ENCODE measurements at regions not wholly inside any gene's neighbourhood (a gene's known extent, or its start where the extent isn't known, plus 50 kb on each side); places are given as distances from the start of the nearest gene placed in this dataset.

DNA sequence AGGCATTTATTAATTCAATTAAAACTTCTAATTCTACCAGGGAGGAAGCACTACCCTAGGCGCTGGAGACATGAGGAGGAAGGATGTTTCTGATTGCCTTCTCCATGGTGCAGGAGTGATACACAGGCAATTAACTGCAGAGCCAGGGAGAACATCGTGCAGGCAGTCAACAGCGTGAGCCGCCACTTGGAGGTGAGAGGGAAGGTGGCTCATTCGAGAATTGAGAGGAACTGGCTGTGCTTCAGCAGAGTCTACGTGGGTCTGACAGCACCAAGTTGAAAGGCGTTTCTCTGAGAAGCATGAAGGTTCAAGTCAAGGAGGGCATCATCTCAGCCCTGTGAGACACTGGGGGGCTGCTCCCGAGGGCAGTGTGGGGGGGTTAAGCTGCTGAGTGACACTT is 388.7 kb upstream of the MYT1L start:
- no peak for DNase-seq (ENCODE audit: low read depth)

DNA sequence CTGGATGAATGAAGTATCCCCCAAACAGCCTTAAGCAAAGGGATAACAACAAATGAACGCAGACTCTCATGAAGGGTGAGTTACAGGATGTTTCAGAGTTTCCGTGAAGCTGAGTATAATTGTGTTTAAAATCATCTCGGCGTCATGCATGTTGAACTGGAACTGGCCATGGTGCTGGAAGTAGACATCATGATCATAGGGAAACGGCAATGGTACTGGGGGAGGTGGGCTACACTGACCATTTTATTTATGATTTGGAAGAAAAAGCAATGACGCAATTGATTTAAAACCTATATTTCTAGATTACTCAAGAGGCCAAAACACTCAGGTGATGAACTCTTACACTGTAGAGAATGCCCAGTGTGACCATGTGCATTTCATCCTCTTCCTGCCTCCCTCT is 387.9 kb upstream of the MYT1L start:
- no peak for DNase-seq (ENCODE audit: low read depth)

GRCh38 chr2:2717406-2717805 is 386.3 kb upstream of the MYT1L start:
- no peak for DNase-seq (ENCODE audit: low read depth)

- no peak for DNase-seq (ENCODE audit: low read depth)
These were observed 385.7 kb upstream of the MYT1L start for GRCh38 chr2:2716771-2717170.

DNA sequence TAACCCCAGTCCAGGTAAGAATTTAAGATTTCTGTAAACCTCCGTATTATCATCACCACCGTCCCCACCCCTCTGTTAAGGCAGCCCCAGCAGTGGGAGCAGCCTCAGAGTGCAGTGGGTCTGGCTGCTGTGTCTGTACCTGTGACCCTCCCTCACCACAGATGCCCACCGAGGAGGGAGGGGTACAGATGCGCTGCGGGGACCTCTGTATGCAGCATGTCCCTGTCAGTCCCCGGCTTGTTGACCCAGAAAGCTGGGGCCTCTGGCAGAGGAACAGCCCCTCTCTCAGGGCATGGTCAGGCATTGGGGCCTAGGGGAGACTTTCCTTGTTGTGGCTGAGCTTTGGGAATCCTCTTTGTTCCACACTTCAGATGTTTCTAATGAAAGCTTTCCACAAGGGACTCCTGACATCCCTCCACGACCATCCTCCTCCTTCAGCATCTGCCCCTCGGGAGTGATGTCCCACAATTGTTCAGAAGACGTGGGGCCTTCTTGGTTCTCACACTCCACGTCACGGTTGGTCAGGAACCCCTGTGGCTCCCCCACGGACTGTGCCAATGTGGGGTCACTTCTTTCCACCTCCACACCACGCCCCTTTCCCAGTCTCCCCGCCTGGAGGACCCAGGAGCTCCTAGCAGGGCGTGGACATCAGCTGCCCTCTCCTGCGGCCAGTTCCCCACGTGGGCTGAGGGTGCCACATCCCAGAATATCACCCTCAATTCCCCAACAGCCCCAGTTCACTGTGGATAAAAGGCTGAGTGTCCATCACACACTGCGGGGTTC is 384.2 kb upstream of the MYT1L start:
- DNase-seq (ENCODE audit: low read depth) = no peak

DNA sequence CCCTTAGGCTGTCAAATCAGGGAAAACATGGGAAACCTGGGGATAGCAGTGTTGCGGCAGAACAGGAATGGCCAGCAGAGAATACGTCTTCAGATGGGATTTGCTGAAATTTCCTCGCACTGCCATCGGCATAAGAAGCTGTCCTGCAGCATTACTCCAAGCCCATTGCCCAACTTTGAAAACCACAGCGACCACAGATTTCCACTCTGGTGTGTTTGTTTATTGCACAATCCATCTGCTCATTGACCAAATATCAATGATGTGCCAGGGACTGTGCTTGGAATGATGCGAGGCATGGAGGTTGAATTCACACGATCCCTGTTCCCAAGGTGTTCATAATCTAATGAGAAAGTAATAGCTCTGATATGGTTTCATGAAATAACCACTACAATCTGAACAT is 383.3 kb upstream of the MYT1L start:
- DNase-seq (ENCODE audit: low read depth) = no peak

GRCh38 chr2:2709431-2709770 is 378.3 kb upstream of the MYT1L start:
- no peak for DNase-seq (ENCODE audit: low read depth)

DNA sequence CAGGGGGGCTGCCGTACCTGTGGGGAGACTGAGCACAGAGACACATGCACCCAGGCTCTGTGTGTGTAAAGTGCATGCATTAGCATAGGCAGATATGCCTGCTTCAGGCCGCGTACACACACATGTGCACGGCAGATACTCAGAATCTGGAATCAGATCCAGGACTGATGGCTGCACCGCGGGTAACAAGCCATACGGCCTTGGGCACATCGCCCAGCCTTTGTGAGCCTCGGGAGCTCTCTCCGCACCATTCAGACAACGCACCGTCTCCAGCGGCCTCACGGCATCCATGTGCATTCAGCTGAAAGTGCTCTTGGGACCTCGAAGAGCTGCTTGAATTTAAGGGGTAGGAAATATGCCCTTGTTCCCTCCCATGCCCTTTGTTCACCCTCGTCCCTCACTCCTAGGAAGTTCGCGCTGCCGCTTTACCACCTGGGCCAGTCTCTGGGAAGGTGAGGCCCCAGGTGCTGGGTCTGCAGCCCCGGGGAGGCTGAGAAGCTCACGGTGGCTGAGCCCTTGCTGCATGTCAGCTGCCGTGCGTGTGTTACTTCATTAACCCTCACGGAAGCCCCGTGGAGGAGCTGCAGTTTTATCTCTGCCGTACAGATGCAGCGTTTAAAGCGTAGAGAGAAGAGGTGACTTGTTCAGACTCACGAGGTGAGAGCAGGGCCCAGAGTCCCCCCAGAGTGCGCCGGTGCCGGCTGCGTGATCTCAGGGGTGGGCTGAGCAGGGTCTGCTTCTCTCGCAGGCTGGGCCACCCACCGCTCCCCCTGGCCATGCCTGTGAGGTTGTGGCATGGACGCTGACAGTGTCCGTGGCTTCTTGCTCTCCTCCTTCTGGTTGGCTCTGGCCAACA is 377.7 kb upstream of the MYT1L start:
- DNase-seq (ENCODE audit: low read depth) = no peak

DNA sequence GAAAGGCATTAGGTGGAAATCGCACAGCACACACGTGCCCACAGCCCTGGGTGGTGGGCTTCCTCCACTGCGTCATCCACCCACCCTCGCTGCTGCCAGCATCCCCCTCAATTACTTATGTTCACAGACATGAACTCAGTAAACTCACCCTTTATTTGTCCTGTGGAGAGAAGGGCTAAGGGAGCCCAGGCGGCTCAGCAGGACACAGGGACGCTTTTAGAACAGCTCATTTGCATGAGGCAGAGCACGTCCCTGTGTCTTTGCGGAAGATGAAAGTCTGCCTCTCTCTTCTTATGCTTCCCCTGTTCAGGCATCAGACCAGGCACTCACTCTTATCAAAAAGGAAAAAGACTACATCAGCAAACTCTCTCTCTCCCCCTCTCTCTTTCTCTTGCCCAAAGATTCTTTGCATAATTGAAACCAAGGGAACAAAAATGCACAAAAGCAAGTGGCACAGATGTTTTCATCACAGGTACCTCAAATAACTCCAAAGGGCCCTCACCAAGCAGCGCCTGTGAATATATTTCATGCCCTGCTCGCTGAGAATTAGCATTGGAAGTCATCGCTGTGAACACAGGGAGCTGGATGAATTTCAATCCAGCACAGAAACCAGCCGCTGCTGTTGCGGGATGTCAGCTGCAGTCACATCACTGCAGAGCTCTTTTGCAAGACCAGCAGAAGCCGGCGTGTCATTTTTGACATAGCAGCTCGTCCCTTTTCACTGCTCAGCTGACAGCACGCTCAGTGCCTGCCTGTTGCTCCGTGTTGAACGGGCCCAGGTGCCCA is 376.3 kb upstream of the MYT1L start:
- no peak for DNase-seq (ENCODE audit: low read depth)

DNA sequence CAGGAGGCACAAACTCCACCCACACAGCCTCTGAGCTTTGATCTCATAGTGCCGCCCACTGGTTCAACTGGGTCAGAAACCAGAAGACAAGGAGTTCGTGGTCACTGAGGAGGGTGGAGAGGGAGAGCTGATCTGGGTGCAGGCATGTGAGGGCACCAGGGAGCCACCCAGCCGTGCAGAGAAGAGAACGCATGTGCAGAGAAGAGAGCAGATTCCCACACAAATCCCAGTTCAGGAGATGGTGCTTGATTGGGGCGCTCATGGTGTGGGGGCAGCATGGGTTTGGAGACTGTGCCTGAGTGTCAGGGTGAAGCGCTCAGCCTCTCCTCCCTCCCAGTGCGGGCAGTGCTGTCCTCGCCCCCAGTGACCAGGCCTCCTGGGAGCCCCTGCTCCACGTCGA is 375.2 kb upstream of the MYT1L start:
- no peak for DNase-seq (ENCODE audit: low read depth)

- no peak for DNase-seq (ENCODE audit: low read depth)
These were observed 374.8 kb upstream of the MYT1L start for GRCh38 chr2:2705871-2706270.

DNA sequence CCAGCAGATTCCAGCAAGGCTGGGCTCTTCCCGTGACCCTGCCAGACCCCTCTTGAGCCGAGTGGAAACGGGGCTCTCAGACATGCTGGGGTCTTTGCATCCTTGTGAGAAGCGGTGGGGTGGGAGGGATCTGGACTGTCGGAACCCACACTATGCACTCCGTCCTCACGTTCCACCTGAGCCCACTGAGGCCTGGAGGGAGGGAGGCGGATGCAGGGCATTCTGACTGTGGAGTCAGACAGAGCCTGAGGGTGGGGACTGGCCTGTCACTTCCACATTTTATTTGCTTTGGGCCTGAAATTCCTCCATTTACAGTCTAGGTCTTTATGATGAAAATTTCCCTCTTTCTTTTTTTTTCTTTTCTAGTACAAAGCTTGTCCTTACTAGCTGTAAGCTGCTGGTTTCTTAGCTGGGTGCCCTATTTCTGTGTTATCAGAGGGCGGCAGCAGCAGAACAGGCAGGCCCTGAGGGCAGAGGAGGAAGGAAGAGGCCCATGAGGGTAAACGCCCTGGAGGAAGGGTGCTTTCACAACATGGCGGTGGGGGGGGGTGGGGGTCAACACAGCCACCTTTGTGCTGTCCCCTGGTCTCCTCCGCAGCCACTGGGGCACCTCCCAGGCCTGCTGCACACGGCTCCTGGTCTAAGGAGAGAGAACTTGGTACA is 373.5 kb upstream of the MYT1L start:
- DNase-seq (ENCODE audit: low read depth) = no peak

- DNase-seq (ENCODE audit: low read depth) = no peak
These were observed 372.8 kb upstream of the MYT1L start for GRCh38 chr2:2703762-2704427.

DNA sequence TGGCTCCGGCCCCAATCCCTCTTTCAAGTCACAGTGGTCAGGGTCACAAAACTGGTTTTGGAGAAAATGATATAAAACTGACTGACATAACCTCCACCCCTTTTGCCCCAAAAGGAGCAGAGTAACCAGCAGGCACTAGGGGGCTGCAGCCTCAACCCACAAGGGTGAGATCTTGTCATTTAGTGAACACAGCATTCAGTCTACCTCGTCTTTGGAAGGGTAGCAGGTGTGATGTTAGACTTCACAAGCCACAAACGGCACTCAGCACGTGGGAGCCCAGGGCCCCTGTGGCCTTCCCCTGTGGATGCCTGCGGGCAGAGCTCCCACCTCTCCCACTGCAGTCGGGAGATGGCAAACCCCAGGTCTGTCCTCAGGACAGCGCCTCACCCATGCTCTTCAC is 372.1 kb upstream of the MYT1L start:
- DNase-seq (ENCODE audit: low read depth) = no peak

DNA sequence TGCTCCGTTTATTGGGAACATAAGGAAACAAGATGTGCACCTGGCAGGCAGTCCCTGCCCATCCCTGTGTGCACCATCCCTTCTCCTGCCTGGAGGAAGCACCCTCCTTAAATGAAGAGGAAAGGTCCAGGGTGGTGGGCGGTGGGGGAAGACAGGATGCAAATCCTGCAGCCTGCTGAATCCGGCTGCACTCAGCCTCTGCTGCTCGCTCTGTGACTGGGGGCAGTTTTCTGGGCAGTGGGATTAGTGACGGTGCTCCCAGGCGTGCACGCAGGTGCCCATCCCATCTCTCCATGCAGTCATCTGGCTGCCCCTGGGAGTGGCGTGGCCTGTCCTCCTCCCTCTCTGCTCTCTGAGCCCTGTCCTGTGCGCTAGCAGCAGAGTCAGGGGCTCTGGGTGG is 371.3 kb upstream of the MYT1L start:
- no peak for DNase-seq (ENCODE audit: low read depth)

DNA sequence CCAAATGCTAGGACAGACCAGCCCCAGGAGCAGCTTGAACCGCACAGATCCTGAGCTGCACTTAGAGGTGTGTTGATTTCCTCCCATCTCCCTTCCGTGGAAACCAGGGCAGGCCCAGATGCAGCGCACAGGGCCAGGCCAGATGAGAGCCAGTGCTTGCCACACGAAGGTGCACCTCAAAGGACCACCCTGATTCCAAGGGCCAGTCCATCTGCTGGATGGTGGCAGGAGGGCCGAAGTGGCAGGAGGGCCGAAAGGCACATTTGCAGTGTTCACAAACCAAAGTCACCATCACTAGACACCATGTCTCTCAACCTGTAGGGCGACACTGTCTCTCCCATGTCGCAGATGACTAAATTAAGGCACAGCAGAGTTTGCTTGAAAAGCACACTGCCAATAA is 370.7 kb upstream of the MYT1L start:
- no peak for DNase-seq (ENCODE audit: low read depth)

GRCh38 chr2:2701176-2701781 is 370.2 kb upstream of the MYT1L start:
- DNase-seq (ENCODE audit: low read depth) = no peak

DNA sequence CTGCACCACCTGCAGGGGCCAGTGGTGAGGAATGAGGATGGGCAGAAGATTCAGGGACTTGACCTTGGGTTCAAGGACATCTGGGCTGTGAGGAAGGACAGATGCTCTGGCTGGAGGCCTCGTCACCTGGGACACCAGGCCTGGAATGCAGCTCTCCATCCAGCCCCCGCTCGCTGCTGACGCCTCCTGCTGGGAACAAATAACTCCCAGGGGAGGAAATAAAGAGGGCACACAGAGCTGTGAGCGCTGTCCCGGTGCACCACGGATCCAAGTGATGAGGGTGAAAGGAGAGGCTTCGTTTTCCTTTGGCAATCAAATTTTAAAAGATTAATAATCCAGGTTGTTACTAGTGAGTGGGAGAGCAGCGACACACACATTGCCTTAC is 368.0 kb upstream of the MYT1L start:
- no peak for DNase-seq (ENCODE audit: low read depth)

DNA sequence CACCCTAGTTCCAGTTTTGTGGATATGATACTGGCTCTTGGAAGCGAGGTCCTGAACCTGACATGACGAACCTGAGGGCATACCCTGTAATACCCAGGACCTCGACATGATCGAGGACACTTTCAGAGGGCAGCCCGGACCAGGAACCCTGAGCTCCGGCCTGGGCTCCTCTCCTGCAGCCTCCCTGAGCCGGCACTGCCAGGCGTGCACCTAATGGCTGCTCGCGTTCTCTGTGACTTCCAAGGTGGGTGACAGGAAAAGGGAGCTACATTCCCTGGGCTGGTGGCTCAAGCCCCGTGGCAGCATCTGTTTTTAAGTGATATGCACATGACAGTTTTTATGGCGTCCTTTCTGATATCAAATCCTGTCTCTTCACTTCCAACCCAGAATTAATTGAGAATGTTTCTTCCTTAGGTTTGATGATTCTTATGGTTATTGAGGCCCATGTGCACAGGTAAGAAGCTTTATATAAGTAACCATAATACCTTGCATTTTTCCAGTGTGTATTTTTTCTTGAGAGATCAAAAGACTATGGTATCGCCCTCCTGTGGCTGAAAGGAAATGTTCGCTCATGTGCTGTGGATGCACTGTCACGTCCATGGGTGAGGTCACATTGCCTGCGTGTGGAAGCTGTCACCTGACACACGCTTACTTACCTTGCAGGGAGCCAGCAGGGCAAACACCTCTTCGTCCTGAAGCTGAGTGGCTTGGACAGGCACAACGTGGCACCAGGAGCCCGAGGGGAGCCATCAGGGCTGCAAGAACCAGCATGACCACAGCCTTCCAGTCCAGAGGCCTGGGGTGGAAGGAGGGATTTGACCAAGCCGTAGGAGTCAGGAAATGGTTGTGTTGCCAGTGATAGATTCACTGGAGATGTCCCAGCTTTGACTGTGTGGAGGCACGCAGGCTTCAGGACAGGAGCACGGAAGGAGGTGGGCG is 367.4 kb upstream of the MYT1L start:
- peak; percentile 11 for DNase-seq (ENCODE audit: low read depth)
